ENCODE measurements at regions not wholly inside any gene's neighbourhood (a gene's known extent, or its start where the extent isn't known, plus 50 kb on each side); places are given as distances from the start of the nearest gene placed in this dataset.

DNA sequence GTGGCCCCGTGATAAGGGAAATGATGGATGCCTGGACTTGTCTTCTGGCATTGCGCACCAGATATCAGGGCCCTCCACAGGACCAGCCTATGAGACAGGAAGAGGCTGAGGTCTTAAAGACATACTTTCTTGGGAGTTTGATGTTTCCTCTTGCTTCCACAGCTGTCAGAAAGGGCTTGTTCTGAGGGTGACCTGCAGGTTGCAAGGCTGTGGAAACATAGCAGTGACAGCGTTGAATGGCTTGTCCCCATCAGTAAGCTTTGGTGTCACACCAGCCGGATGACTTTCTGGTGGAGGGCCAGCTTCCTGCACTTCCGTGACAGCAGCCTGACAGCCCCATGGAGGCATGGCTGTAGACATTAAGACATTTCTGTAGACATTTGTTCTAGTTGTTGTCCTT, 143.2 kb downstream of the C9orf152 start:
- TF ChIP-seq, protein P1, sequence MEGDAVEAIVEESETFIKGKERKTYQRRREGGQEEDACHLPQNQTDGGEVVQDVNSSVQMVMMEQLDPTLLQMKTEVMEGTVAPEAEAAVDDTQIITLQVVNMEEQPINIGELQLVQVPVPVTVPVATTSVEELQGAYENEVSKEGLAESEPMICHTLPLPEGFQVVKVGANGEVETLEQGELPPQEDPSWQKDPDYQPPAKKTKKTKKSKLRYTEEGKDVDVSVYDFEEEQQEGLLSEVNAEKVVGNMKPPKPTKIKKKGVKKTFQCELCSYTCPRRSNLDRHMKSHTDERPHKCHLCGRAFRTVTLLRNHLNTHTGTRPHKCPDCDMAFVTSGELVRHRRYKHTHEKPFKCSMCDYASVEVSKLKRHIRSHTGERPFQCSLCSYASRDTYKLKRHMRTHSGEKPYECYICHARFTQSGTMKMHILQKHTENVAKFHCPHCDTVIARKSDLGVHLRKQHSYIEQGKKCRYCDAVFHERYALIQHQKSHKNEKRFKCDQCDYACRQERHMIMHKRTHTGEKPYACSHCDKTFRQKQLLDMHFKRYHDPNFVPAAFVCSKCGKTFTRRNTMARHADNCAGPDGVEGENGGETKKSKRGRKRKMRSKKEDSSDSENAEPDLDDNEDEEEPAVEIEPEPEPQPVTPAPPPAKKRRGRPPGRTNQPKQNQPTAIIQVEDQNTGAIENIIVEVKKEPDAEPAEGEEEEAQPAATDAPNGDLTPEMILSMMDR (conservative IDR thresholded peaks at IDR 0.05): no peak
- TF ChIP-seq ZFX (IDR thresholded peaks at IDR 0.05): no peak

GRCh38 chr9:110065532-110065931, 142.4 kb downstream of the C9orf152 start:
- H3K27ac ChIP-seq: no peak overlapping the region
- TF ChIP-seq, protein P1 (conservative IDR thresholded peaks at IDR 0.05): no peak
- no peak for TF ChIP-seq ZFX (IDR thresholded peaks at IDR 0.05)

More for the DNA sequence above, 143.2 kb downstream of the C9orf152 start:
- H3K27ac ChIP-seq: no peak overlapping the region

DNA sequence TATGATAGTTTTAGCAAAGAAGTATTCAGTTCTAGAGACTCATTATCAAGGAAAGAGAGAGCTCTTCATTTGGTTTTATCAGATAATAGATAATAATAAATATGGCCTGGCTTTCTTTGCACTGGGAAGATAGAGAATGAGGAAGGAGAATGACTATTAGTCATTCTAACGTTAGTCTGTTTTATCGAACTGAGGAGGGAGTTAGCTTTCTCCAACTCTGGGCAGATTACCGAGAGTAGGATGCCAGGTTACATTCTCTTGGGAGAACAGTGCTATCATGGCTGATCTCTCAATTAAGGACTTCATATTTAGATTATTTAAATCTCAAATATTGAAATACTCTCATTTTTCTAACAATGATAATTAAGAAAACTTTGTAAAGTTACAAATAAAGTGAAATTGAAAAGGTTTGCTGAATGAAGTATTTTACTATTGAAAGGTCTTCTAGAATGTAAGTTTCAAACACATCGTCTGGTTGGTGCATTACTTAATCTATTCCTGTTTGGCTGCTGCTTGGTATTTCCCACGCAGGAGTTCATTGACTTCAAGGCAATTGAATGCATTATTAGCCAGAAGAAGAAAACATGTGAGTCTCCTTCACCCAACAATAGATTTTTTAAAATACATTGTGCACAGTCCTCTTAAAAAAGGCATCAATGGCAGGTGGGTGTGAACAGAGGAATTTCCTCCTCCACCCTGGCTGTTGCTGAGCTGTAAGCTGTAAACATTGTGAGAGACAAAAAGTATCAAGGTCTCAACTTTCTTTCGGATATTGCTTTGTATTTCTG, 140.8 kb downstream of the C9orf152 start:
- H3K27ac ChIP-seq: no peak overlapping the region
- no peak for TF ChIP-seq ZFX (IDR thresholded peaks at IDR 0.05)
- TF ChIP-seq, protein P1 (conservative IDR thresholded peaks at IDR 0.05): no peak

DNA sequence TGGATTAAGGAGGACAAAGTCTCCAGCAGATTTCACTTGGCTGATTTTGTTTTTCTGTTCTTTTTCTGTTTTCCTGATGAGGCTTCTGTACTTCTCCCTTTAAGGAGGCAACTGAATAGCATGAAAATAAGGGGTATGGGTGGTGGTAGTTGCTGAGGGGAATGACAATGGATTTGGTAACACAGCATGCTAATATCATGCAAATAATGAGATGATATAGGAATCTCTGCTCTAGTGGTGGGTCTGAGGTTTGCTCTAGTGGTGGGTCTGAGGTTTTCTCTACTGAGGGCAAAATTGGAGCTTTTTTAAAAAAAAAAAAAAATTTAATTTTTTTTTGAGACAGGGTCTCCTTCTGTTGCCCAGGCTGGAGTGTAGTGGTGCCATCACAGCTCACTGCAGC, 139.7 kb downstream of the C9orf152 start:
- TF ChIP-seq, protein P1 (conservative IDR thresholded peaks at IDR 0.05): no peak
- TF ChIP-seq ZFX (IDR thresholded peaks at IDR 0.05): no peak
- H3K27ac ChIP-seq: no peak overlapping the region

DNA sequence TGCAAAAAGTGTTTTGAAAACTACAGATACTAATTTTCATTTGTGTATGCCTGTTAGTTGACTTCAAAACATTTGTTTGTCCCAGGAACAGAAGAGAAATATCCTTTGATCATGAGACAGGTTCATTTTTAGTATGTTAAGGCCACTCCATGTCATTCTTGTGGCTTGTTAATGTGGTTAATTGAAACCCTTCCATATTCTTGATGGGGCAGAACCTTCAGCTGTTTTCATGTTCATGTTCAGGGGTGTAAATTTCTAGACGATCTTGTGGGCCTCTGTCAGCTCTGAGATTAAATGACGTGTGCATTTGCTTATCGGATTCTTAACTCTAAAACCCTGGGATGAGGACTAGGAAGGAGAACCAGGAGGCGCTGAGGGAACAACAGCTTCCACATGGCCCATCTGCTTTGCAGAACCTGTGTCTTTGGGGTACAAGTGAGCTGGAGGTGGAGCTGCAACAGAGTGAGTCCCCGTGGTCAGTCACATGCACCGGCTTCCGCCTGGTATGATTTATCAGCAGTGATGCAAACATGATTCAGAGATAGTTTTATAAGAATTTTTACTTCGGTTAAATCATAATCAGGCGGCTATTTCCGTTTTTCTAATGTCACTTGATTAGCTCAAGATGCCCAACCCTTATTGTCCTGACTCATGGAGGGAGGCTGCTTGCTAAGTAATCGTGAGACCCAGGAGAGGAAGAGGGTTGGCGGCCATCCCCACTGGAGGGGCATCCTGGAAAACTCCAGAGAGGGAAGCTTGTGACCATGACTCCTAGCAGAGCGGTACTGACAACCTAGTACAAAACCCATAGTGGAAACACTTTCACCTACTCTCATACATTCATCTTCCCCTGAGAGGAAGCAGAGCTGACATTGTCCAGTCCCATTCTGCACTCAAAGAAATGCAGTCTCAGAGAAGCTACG, 138.4 kb downstream of the C9orf152 start:
- no peak overlapping the region for H3K27ac ChIP-seq

GRCh38 chr9:110072597-110073355, 135.2 kb downstream of the C9orf152 start:
- no peak overlapping the region for H3K27ac ChIP-seq
- TF ChIP-seq, protein P1 (conservative IDR thresholded peaks at IDR 0.05): no peak
- no peak for TF ChIP-seq ZFX (IDR thresholded peaks at IDR 0.05)

More for the DNA sequence above, 138.4 kb downstream of the C9orf152 start:
- no peak for TF ChIP-seq ZFX (IDR thresholded peaks at IDR 0.05)
- TF ChIP-seq, protein P1 (conservative IDR thresholded peaks at IDR 0.05): no peak
